ENCODE measurements at regions not wholly inside any gene's neighbourhood (a gene's known extent, or its start where the extent isn't known, plus 50 kb on each side); places are given as distances from the start of the nearest gene placed in this dataset.

DNA sequence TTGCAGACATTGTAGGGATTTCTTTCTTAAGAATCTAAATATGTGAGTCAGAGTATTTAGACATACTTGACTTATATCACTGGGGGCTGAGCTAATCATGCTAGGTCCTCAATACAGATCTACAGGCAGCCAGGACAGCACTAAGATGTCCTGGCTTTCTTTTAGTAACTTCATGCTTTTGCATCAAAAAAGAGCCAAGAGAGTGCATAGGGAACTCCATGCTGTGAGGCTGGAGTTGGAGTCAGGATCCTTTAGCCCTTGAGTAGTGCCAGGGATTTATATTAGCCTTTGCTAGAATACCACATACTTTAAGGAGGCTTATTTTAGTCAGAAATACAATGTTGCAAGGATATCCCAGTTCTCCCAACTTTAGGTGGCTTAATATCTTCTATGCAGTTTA lies 289.7 kb downstream of the CCDC85A start:
- no peak for TF ChIP-seq E2F6 (IDR thresholded peaks at IDR 0.05)
- no peak for TF ChIP-seq EZH2 (IDR thresholded peaks at IDR 0.05; ENCODE audit: low read depth, low read length, severe bottlenecking)
- TF ChIP-seq, protein P1, sequence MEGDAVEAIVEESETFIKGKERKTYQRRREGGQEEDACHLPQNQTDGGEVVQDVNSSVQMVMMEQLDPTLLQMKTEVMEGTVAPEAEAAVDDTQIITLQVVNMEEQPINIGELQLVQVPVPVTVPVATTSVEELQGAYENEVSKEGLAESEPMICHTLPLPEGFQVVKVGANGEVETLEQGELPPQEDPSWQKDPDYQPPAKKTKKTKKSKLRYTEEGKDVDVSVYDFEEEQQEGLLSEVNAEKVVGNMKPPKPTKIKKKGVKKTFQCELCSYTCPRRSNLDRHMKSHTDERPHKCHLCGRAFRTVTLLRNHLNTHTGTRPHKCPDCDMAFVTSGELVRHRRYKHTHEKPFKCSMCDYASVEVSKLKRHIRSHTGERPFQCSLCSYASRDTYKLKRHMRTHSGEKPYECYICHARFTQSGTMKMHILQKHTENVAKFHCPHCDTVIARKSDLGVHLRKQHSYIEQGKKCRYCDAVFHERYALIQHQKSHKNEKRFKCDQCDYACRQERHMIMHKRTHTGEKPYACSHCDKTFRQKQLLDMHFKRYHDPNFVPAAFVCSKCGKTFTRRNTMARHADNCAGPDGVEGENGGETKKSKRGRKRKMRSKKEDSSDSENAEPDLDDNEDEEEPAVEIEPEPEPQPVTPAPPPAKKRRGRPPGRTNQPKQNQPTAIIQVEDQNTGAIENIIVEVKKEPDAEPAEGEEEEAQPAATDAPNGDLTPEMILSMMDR (IDR thresholded peaks at IDR 0.05; ENCODE audit: control extremely low read depth in 1 of 3, insufficient read depth in 1 of 3, low read depth in 1 of 3, low read length in 3 of 3) = no peak
- TF ChIP-seq HDAC2 (IDR thresholded peaks at IDR 0.05; ENCODE audit: borderline replicate concordance in 1 of 2, low read depth in 2 of 2, low read length in 2 of 2) = no peak
- TF ChIP-seq POLR2AphosphoS5 (IDR thresholded peaks at IDR 0.05; ENCODE audit: low read depth, low read length) = no peak
- no peak for TF ChIP-seq YY1 (IDR thresholded peaks at IDR 0.05; ENCODE audit: low read depth, low read length)
- TF ChIP-seq POLR2A (IDR thresholded peaks at IDR 0.05; ENCODE audit: control extremely low read depth in 1 of 2, low read depth in 2 of 2, low read length in 2 of 2) = no peak
- TF ChIP-seq ZNF274 (IDR thresholded peaks at IDR 0.05; ENCODE audit: borderline replicate concordance, extremely low read depth, low read length) = no peak
- TF ChIP-seq BCL11A (IDR thresholded peaks at IDR 0.05; ENCODE audit: low read depth in 2 of 2, low read length in 2 of 2) = no peak
- TF ChIP-seq CEBPB (IDR thresholded peaks at IDR 0.05; ENCODE audit: low read depth, low read length) = no peak

Data from H1 (cell line).